HL-60/S4 (cell line): ENCODE measurements at regions not wholly inside any gene's neighbourhood (a gene's known extent, or its start where the extent isn't known, plus 50 kb on each side); places are given as distances from the start of the nearest gene placed in this dataset.

Experiments
- in situ Hi-C: fragments of 300-500 bp; cut with MboI; formaldehyde crosslinking; loops from 2 replicates; pipeline ENCODE4 v1.14.3; 2022; ENCODE audit warnings: low sequenced_read_pairs

GRCh38 chr3:159432682-159433340, 555.8 kb upstream of the IL12A start:
- in situ Hi-C loops: no loop called here

- in situ Hi-C loops: no loop called here
Measured at GRCh38 chr3:159439346-159439745, 549.3 kb upstream of the IL12A start.

GRCh38 chr3:159441279-159441678, 547.4 kb upstream of the IL12A start:
- in situ Hi-C loops: no loop called here

GRCh38 chr3:159443266-159443665, 545.4 kb upstream of the IL12A start:
- in situ Hi-C loops: no loop called here

- in situ Hi-C loops: no loop called here
Measured at GRCh38 chr3:159447841-159448240, 540.8 kb upstream of the IL12A start.

- in situ Hi-C loops: no loop called here
Measured at GRCh38 chr3:159448902-159449301, 539.7 kb upstream of the IL12A start.

- in situ Hi-C loops: no loop called here
Measured at GRCh38 chr3:159451067-159451466, 537.6 kb upstream of the IL12A start.

GRCh38 chr3:159451482-159451881, 537.2 kb upstream of the IL12A start:
- in situ Hi-C loops: no loop called here

- in situ Hi-C loops: no loop called here
Measured at GRCh38 chr3:159453036-159453435, 535.6 kb upstream of the IL12A start.

GRCh38 chr3:159453945-159454344, 534.7 kb upstream of the IL12A start:
- in situ Hi-C loops: no loop called here

- in situ Hi-C loops: no loop called here
Measured at GRCh38 chr3:159455741-159456181, 532.9 kb upstream of the IL12A start.

GRCh38 chr3:159458010-159458409, 530.6 kb upstream of the IL12A start:
- in situ Hi-C loops: no loop called here

GRCh38 chr3:159458982-159459381, 529.7 kb upstream of the IL12A start:
- in situ Hi-C loops: no loop called here

GRCh38 chr3:159472611-159473010, 516.0 kb upstream of the IL12A start:
- in situ Hi-C loops: no loop called here

- in situ Hi-C loops: no loop called here
Measured at GRCh38 chr3:159473206-159473605, 515.4 kb upstream of the IL12A start.

- in situ Hi-C loops: no loop called here
Measured at GRCh38 chr3:159480046-159480445, 508.6 kb upstream of the IL12A start.

- in situ Hi-C loops: no loop called here
Measured at GRCh38 chr3:159482241-159482993, 506.2 kb upstream of the IL12A start.

- in situ Hi-C loops: no loop called here
Measured at GRCh38 chr3:159482994-159483367, 505.7 kb upstream of the IL12A start.

GRCh38 chr3:159486580-159486979, 502.1 kb upstream of the IL12A start:
- in situ Hi-C loops: no loop called here

- in situ Hi-C loops: no loop called here
Measured at GRCh38 chr3:159487304-159487703, 501.3 kb upstream of the IL12A start.

GRCh38 chr3:159488602-159489001, 500.0 kb upstream of the IL12A start:
- in situ Hi-C loops: no loop called here

GRCh38 chr3:159497361-159497760, 491.3 kb upstream of the IL12A start:
- in situ Hi-C loops: no loop called here
